Bronchial epithelial cell (primary cell): ENCODE measurements at regions not wholly inside any gene's neighbourhood (a gene's known extent, or its start where the extent isn't known, plus 50 kb on each side); places are given as distances from the start of the nearest gene placed in this dataset.

ENCODE experiments used
- DNase-seq: peaks from one replicate; pipeline ENCODE4 v3.0.0-alpha.2; 2010; ENCODE audit warnings: low read depth
- FAIRE-seq: peaks from 2 replicates; lab custom pipeline; 2011; peaks lifted over from hg19 to GRCh38; lab: Jason Lieb, UNC
- H3K27me3 ChIP-seq: 2 replicates; pipeline ENCODE4 v1.5.1; 2011; ENCODE audit warnings: low read length; ENCODE audit not compliant: control insufficient read depth, insufficient read depth
- H3K36me3 ChIP-seq: 2 replicates; pipeline ENCODE4 v1.5.1; 2011; ENCODE audit warnings: low read length; ENCODE audit not compliant: control insufficient read depth, insufficient read depth
- H3K4me3 ChIP-seq: 2 replicates; pipeline ENCODE4 v1.5.1; 2011; ENCODE audit warnings: mild to moderate bottlenecking, low read depth, low read length, control low read depth
- TF ChIP-seq, protein P1 (sequence below): IDR thresholded peaks from 2 replicates; pipeline ENCODE4 v1.5.1; 2011; ENCODE audit warnings: mild to moderate bottlenecking, moderate library complexity, low read length, control low read depth, inconsistent platforms; ENCODE audit not compliant: insufficient read depth, severe bottlenecking

- no peaks in the 10 kb centered on the region for H3K27me3 ChIP-seq
- no peak overlapping the region for H3K4me3 ChIP-seq
- H3K36me3 ChIP-seq, result no peaks in the 10 kb centered on the region
- FAIRE-seq, result no peak
- DNase-seq, result no peak
- TF ChIP-seq, protein P1, sequence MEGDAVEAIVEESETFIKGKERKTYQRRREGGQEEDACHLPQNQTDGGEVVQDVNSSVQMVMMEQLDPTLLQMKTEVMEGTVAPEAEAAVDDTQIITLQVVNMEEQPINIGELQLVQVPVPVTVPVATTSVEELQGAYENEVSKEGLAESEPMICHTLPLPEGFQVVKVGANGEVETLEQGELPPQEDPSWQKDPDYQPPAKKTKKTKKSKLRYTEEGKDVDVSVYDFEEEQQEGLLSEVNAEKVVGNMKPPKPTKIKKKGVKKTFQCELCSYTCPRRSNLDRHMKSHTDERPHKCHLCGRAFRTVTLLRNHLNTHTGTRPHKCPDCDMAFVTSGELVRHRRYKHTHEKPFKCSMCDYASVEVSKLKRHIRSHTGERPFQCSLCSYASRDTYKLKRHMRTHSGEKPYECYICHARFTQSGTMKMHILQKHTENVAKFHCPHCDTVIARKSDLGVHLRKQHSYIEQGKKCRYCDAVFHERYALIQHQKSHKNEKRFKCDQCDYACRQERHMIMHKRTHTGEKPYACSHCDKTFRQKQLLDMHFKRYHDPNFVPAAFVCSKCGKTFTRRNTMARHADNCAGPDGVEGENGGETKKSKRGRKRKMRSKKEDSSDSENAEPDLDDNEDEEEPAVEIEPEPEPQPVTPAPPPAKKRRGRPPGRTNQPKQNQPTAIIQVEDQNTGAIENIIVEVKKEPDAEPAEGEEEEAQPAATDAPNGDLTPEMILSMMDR, result no peak
These were observed 936.6 kb upstream of the MAP3K7 start for GRCh38 chr6:91523511-91523910.

GRCh38 chr6:91521999-91522398 lies 935.1 kb upstream of the MAP3K7 start:
- H3K36me3 ChIP-seq, result no peaks in the 10 kb centered on the region
- FAIRE-seq (no peak), DNase-seq (no peak)
- no peaks in the 10 kb centered on the region for H3K27me3 ChIP-seq
- H3K4me3 ChIP-seq, result no peak overlapping the region
- TF ChIP-seq, protein P1, result no peak

DNA sequence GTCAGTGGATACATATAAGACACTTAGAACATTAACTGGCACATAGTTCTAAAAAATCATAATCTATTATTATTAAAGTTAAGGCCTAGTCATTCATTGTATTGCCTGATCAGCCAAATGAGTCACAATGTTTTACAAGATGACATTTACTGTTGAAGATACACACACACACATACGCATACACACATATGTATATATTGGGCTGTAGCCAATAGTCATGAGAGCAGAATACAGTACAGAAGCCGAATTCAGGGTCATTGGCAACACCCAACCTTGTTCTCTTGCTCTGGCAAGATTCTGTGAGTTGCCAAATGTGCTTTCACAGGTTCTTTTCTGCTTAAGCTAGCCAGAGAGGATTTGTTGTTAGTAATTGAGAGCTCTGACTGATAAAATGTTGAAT lies 922.8 kb upstream of the MAP3K7 start:
- Histone ChIP-seq H3K36me3 (no peaks in the 10 kb centered on the region), H3K27me3 (no peaks in the 10 kb centered on the region), H3K4me3 (no peak overlapping the region)
- FAIRE-seq (no peak), DNase-seq (no peak)
- TF ChIP-seq, protein P1, result no peak

DNA sequence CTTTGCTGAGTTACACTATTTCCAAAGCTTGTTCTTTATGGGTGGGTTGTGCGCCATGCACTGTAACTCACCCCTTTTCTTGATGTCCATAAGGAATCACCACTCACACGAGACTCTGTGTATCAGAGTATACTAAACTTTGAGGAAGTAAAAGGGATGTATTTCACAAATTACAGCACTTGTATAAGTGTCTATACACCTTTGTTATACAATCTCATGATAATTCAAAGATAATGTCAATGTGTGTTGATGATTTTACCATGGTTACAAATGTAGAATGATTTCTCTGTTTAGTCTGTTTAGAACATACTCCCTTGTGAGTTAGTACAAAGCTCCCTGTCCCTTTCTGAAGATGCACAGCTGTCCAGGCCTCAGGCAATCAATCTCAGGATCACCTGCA lies 922.2 kb upstream of the MAP3K7 start:
- TF ChIP-seq, protein P1, result no peak
- FAIRE-seq, result no peak

DNA sequence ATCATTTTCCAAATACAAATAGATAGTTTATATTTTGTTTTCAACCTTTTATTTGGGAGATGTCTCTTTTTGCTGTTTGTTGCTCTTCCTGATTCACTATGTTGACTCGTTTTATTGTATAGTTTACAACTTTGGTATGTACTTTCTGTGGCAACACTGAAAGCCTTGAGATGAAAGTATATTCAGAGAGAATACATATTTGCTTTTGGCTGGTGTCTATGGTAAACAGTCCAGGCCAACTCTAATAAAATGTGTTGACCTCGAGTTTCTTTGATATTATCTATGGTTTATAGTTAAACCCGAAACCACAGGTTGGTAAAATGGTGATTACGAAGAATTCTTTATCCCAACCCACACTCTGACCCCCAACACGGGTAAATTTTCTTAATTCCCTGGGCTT lies 919.6 kb upstream of the MAP3K7 start:
- H3K27me3 ChIP-seq, result no peaks in the 10 kb centered on the region
- no peaks in the 10 kb centered on the region for H3K36me3 ChIP-seq
- DNase-seq (no peak), FAIRE-seq (no peak)
- no peak overlapping the region for H3K4me3 ChIP-seq
- TF ChIP-seq, protein P1, result no peak

More for the DNA sequence above, 922.2 kb upstream of the MAP3K7 start:
- no peaks in the 10 kb centered on the region for H3K27me3 ChIP-seq
- H3K36me3 ChIP-seq, result no peaks in the 10 kb centered on the region
- DNase-seq, result no peak
- H3K4me3 ChIP-seq, result no peak overlapping the region

DNA sequence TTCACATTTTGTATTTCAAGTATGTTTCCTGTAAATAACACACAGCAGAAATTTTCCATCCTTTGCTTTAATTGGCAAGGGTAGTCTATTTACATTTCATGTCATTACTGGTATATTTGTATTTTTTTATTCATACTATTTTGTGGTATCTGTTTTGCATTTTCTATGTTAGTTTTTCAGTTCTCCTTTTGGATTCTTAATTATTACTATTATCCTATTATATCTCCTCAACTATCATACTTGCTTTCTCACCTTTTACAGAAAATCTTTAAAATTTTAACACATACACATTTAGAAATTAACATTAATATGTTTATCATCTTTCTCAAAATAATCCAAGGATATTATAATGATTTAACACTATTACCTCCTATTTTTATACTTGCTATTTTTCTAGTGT lies 918.3 kb upstream of the MAP3K7 start:
- Histone ChIP-seq H3K27me3 (no peaks in the 10 kb centered on the region), H3K4me3 (no peak overlapping the region), H3K36me3 (no peaks in the 10 kb centered on the region)
- DNase-seq (no peak), FAIRE-seq (no peak)
- TF ChIP-seq, protein P1, result no peak
